Fibroblast of the aortic adventitia (primary cell): ENCODE measurements at regions not wholly inside any gene's neighbourhood (a gene's known extent, or its start where the extent isn't known, plus 50 kb on each side); places are given as distances from the start of the nearest gene placed in this dataset.

Source experiments
- DNase-seq: peaks from one replicate; pipeline ENCODE4 v3.0.0-alpha.2; 2010; ENCODE audit warnings: low read depth
- H3K4me3 ChIP-seq: 2 replicates; pipeline ENCODE4 v1.5.1; 2011; ENCODE audit warnings: low read depth, mild to moderate bottlenecking, control low read depth, low read length, moderate library complexity
- TF ChIP-seq, protein P1 (sequence below): IDR thresholded peaks from 2 replicates; pipeline ENCODE4 v1.5.1; 2011; ENCODE audit warnings: mild to moderate bottlenecking, low read length, control low read depth, inconsistent platforms; ENCODE audit not compliant: insufficient read depth

DNA sequence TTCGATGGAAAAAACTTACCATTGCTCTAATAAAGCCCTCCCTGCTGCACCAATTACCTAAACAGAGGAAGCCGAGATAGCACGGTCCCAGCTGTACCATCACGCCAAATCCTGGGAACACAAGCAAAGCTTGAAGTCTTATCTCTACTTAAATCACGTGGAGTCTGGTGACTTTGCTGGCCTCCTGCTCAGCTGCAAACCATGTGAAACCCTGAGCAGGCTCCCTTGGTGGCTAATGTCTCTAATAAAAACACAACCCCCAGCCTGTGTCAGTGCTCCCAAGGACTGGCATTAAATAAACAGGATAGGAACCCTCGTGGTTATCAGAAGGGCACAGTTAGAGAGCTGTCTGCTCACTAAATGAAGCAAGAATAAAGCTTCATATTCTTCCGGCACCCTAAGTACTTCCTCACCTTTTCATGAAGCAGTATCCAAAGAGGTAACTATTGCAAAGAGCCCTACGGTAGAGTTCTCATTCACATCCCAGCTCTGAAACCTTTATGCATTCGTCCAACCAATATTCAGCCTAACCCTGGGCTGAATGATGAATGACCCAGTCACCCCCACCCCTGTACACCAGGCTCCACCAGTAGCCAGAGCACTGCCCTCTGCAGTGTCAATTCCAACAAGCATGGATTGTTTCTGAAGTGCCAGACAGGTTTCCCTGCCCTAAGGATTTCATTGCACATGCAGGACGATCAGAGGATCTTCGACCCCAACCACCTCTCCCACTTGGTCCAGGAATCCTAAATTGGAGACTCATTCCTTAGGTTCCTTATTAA is 452.7 kb upstream of the TMPO start:
- H3K4me3 ChIP-seq, result no peak overlapping the region
- TF ChIP-seq, protein P1, sequence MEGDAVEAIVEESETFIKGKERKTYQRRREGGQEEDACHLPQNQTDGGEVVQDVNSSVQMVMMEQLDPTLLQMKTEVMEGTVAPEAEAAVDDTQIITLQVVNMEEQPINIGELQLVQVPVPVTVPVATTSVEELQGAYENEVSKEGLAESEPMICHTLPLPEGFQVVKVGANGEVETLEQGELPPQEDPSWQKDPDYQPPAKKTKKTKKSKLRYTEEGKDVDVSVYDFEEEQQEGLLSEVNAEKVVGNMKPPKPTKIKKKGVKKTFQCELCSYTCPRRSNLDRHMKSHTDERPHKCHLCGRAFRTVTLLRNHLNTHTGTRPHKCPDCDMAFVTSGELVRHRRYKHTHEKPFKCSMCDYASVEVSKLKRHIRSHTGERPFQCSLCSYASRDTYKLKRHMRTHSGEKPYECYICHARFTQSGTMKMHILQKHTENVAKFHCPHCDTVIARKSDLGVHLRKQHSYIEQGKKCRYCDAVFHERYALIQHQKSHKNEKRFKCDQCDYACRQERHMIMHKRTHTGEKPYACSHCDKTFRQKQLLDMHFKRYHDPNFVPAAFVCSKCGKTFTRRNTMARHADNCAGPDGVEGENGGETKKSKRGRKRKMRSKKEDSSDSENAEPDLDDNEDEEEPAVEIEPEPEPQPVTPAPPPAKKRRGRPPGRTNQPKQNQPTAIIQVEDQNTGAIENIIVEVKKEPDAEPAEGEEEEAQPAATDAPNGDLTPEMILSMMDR, result no peak
- no peak for DNase-seq

DNA sequence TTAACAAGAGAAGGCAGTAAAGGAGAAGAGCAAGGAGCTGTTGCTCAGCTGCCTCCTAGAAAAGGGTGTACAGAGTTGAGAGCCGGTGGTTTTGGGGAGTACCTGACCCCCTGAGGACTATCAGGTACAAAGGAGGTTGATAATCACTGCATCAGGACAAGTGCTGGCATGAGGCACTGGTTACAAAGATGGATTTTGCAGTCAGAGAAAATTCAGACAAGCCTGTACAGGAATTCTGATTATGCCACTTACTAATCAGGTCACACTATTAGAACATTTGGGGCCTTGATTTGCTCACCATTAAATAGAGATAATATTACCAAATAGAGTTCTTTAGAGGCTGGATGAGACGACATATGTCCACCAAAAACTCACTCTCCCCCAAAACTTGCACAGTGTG is 450.9 kb upstream of the TMPO start:
- no peak overlapping the region for H3K4me3 ChIP-seq
- DNase-seq, result no peak
- TF ChIP-seq, protein P1, result no peak

DNA sequence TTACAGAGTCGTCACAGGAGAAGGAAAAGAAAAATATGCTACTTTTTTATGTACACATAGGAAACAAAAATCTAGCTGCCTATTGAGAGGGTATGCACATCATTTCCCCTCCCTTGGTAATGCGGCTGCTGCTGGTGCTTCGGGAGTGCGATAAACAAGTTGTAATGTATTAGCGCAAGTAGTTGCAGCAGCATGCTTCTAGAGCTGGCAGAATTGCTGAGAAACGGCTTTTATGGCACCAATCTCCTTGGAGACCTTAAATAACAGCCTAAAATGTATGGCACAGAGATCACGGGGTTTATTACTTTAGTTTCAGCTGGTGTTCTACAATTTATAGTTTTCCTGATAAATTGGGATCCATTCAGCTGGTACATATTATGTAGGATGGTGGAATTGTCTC is 447.6 kb upstream of the TMPO start:
- H3K4me3 ChIP-seq, result no peak overlapping the region
- TF ChIP-seq, protein P1, result no peak
- DNase-seq, result no peak

DNA sequence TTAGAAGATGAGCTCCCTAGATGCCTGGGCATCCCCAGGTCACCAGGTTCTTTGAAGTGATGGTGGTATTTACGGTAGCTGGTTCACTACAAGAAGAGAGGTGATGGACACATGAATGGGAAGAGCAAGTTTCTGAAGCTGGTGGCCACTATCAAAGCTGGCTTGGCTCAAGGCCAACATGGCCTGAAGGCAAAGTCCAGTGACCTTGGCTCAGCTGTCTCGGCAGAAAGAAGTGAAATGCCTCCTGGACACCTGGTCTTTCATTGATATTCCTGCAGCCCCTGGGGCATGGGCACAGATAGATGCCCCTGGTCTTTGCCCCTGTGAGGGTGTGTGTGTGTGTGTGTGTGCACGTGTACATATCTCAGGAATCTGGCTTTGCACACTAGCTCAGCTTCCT is 441.8 kb upstream of the TMPO start:
- no peak overlapping the region for H3K4me3 ChIP-seq
- DNase-seq, result no peak
- TF ChIP-seq, protein P1, result no peak

DNA sequence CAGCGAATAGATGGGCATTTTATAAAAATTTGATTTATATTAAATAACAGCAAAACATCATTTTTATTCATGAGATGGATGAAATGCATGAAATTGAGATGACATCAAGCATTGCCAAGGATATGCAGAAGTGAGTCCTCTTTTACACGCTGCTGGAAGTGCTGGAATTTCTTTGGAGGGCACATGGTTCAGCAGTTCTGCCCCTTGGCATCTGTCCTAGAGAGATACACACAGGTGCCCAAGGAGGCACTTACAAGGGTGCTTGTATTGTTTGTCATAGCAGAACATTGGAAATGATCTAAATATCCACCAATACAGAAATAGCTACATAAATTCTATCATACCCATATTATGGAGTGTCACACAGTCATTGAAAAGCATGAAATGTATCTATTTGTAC is 441.1 kb upstream of the TMPO start:
- no peak for DNase-seq
- TF ChIP-seq, protein P1, result no peak
- H3K4me3 ChIP-seq, result no peak overlapping the region

DNA sequence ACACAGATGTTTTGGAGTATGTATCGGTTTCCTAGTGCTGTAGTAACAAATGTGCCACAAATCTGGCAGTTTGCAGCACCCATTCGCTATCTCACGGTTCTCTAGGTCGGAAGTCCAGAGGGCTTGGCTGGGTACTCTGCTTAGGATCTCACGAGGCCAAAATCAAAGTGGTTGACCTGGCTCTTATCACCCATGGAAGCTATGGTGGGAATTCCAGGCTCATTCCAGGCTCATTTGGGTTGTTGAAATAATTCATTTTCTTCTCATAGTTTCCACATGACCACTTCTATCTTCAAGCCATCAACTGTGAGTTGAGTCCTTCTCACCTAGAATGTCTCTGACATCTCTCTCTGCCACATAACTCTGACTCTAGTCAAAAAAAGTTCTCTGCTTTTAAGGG is 431.0 kb upstream of the TMPO start:
- no peak overlapping the region for H3K4me3 ChIP-seq
- no peak for DNase-seq
- TF ChIP-seq, protein P1, result no peak
